H9 (cell line): ENCODE measurements at regions not wholly inside any gene's neighbourhood (a gene's known extent, or its start where the extent isn't known, plus 50 kb on each side); places are given as distances from the start of the nearest gene placed in this dataset.

Experiments
- DNase-seq: peaks from one replicate; pipeline ENCODE4 v3.0.0-alpha.2; 2017
- H2AFZ ChIP-seq: one replicate; pipeline ENCODE4 v1.6.1; 2013; ENCODE audit warnings: mild to moderate bottlenecking, low read length, control low read depth, moderate library complexity
- H2AK5ac ChIP-seq: 2 replicates; pipeline ENCODE4 v1.6.1; 2013; ENCODE audit warnings: low read length, control low read depth, mixed read lengths; ENCODE audit not compliant: insufficient read length
- H2BK120ac ChIP-seq: one replicate; pipeline ENCODE4 v1.6.1; 2013; ENCODE audit warnings: low read depth, mild to moderate bottlenecking, low read length, control low read depth, inconsistent platforms; ENCODE audit not compliant: poor library complexity, severe bottlenecking
- H2BK12ac ChIP-seq: 2 replicates; pipeline ENCODE4 v1.6.1; 2013; ENCODE audit warnings: low read length, control low read depth, mixed read lengths, low read depth; ENCODE audit not compliant: insufficient read length
- H2BK15ac ChIP-seq: 2 replicates; pipeline ENCODE4 v1.6.1; 2013; ENCODE audit warnings: low read depth, low read length, control low read depth
- H2BK20ac ChIP-seq: one replicate; pipeline ENCODE4 v1.6.1; 2013; ENCODE audit warnings: low read depth, mild to moderate bottlenecking, low read length, control low read depth, inconsistent platforms; ENCODE audit not compliant: poor library complexity, severe bottlenecking
- H2BK5ac ChIP-seq: 2 replicates; pipeline ENCODE4 v1.6.1; 2013; ENCODE audit warnings: low read length, control low read depth, mixed read lengths; ENCODE audit not compliant: insufficient read length
- H3K14ac ChIP-seq: 2 replicates; pipeline ENCODE4 v1.6.1; 2013; ENCODE audit warnings: low read length, control low read depth; ENCODE audit not compliant: insufficient read depth
- H3K18ac ChIP-seq: 2 replicates; pipeline ENCODE4 v1.6.1; 2013; ENCODE audit warnings: low read depth, mild to moderate bottlenecking, mixed read lengths, low read length, control low read depth; ENCODE audit not compliant: insufficient read length
- H3K23ac ChIP-seq: 2 replicates; pipeline ENCODE4 v1.6.1; 2013; ENCODE audit warnings: low read length, control low read depth, mixed read lengths, low read depth; ENCODE audit not compliant: insufficient read length
- H3K23me2 ChIP-seq: 2 replicates; pipeline ENCODE4 v1.6.1; 2013; ENCODE audit warnings: low read depth, mild to moderate bottlenecking, mixed read lengths, low read length, control low read depth; ENCODE audit not compliant: insufficient read length, poor library complexity, severe bottlenecking
- H3K27ac ChIP-seq: 2 replicates; pipeline ENCODE4 v1.5.1; 2013; ENCODE audit warnings: low read length, control low read depth, mixed read lengths, low read depth; ENCODE audit not compliant: insufficient read length
- H3K27me3 ChIP-seq: 2 replicates; pipeline ENCODE4 v1.6.1; 2013; ENCODE audit warnings: low read length, control low read depth, inconsistent platforms; ENCODE audit not compliant: insufficient read depth
- H3K4ac ChIP-seq: 2 replicates; pipeline ENCODE4 v1.6.1; 2013; ENCODE audit warnings: low read depth, mild to moderate bottlenecking, control low read depth, inconsistent platforms, low read length, moderate library complexity
- H3K4me1 ChIP-seq: 2 replicates; pipeline ENCODE4 v1.6.1; 2013; ENCODE audit warnings: low read length, control low read depth, inconsistent platforms; ENCODE audit not compliant: insufficient read depth
- H3K4me2 ChIP-seq: 2 replicates; pipeline ENCODE4 v1.6.1; 2013; ENCODE audit warnings: low read length, control low read depth, mixed read lengths; ENCODE audit not compliant: insufficient read length, insufficient read depth
- H3K56ac ChIP-seq: 2 replicates; pipeline ENCODE4 v1.6.1; 2013; ENCODE audit warnings: low read depth, mild to moderate bottlenecking, mixed read lengths, low read length, control low read depth; ENCODE audit not compliant: insufficient read length
- H3K79me1 ChIP-seq: 2 replicates; pipeline ENCODE4 v1.6.1; 2013; ENCODE audit warnings: low read depth, mild to moderate bottlenecking, moderate library complexity, low read length, control low read depth, inconsistent platforms; ENCODE audit not compliant: insufficient read depth, poor library complexity, severe bottlenecking
- H3K79me2 ChIP-seq: 2 replicates; pipeline ENCODE4 v1.6.1; 2013; ENCODE audit warnings: low read length, control low read depth, inconsistent platforms; ENCODE audit not compliant: insufficient read depth
- H3K9ac ChIP-seq: 2 replicates; pipeline ENCODE4 v1.6.1; 2013; ENCODE audit warnings: low read length, control low read depth, mixed read lengths; ENCODE audit not compliant: insufficient read length; ENCODE audit errors: extremely low read depth
- H3K9me3 ChIP-seq: one replicate; pipeline ENCODE4 v1.6.1; 2013; ENCODE audit warnings: low read depth, low read length, inconsistent platforms; ENCODE audit not compliant: control insufficient read depth
- H3T11ph ChIP-seq: one replicate; pipeline ENCODE4 v1.6.1; 2013; ENCODE audit warnings: mild to moderate bottlenecking, low read length, control low read depth, inconsistent platforms
- H4K20me1 ChIP-seq: one replicate; pipeline ENCODE4 v1.6.1; 2013; ENCODE audit not compliant: control insufficient read depth, insufficient read length, insufficient read depth
- H4K5ac ChIP-seq: 2 replicates; pipeline ENCODE4 v1.6.1; 2013; ENCODE audit warnings: low read depth, mild to moderate bottlenecking, mixed read lengths, low read length, control low read depth; ENCODE audit not compliant: insufficient read length
- H4K8ac ChIP-seq: replicated peaks from 2 replicates; pipeline ENCODE4 v1.6.1; 2013; ENCODE audit warnings: low read length, control low read depth, mixed read lengths, low read depth; ENCODE audit not compliant: insufficient read length
- H4K91ac ChIP-seq: 2 replicates; pipeline ENCODE4 v1.6.1; 2013; ENCODE audit warnings: low read depth, mild to moderate bottlenecking, moderate library complexity, mixed read lengths, low read length, control low read depth; ENCODE audit not compliant: insufficient read length
- H3K27ac Mint-ChIP-seq, 3 experiments: 2 replicates in 2 of 3; 3 replicates in 1 of 3; pipeline ENCODE4 v1.8.0; 2020 to 2021; ENCODE audit warnings: mixed read lengths in 3 of 3, mild to moderate bottlenecking in 1 of 3, moderate library complexity in 1 of 3
- H3K27me3 Mint-ChIP-seq: 2 replicates; pipeline ENCODE4 v1.8.0; 2021; ENCODE audit warnings: low read depth, mild to moderate bottlenecking, moderate library complexity, mixed read lengths
- H3K36me3 Mint-ChIP-seq, 3 experiments: 2 replicates in 2 of 3; 3 replicates in 1 of 3; pipeline ENCODE4 v1.8.0; 2020 to 2021; ENCODE audit warnings: low read depth in 3 of 3, mixed read lengths in 3 of 3; ENCODE audit not compliant: insufficient read depth in 1 of 3
- H3K4me1 Mint-ChIP-seq, 2 experiments: 2 replicates each; pipeline ENCODE4 v1.8.0; 2020; ENCODE audit warnings: mixed read lengths in 2 of 2
- H3K4me3 Mint-ChIP-seq, 2 experiments: 2 replicates in 1 of 2; 3 replicates in 1 of 2; pipeline ENCODE4 v1.8.0; 2020 to 2021; ENCODE audit warnings: mild to moderate bottlenecking in 2 of 2, mixed read lengths in 2 of 2, moderate library complexity in 1 of 2
- H3K9me3 Mint-ChIP-seq, 2 experiments: 2 replicates in 1 of 2; 3 replicates in 1 of 2; pipeline ENCODE4 v1.8.0; 2020; ENCODE audit warnings: mild to moderate bottlenecking in 2 of 2, mixed read lengths in 2 of 2, moderate library complexity in 1 of 2
- CTCF ChIP-seq: fragments of 200-600 bp; sonication (generic); conservative IDR thresholded peaks from 3 replicates; pipeline ENCODE4 v1.8.0; 2021; ENCODE audit warnings: antibody characterized with exemption, mild to moderate bottlenecking
- WGBS: extraction: QIAGEN DNeasy Blood & Tissue Kit; methylation state at CpG from one replicate; pipeline ENCODE4 v1.1.7; 2013; ENCODE audit warnings: missing lambda C conversion rate, low lambda C conversion rate, mixed read lengths; ENCODE audit not compliant: insufficient read length; ENCODE audit errors: extremely low coverage; 5-methylcytosine and 5-hydroxymethylcytosine counted together

- Histone ChIP-seq H3K18ac (no peak overlapping the region), H2AFZ (no peak overlapping the region), H3K9me3 (no peaks in the 10 kb centered on the region), H3K79me1 (no peaks in the 10 kb centered on the region), H3K79me2 (no peaks in the 10 kb centered on the region), H3K27ac (no peak overlapping the region), H2BK5ac (peak overlapping the region; percentile 53), H3K4me1 (no peaks in the 10 kb centered on the region), H4K5ac (no peak overlapping the region), H3K27me3 (no peaks in the 10 kb centered on the region), H2BK12ac (no peak overlapping the region), H3K9ac (no peak overlapping the region), H3K23ac (no peak overlapping the region), H3K4ac (no peak overlapping the region), H2BK15ac (no peak overlapping the region), H2BK120ac (no peak overlapping the region), H3K56ac (no peak overlapping the region), H3K23me2 (no peaks in the 10 kb centered on the region), H3T11ph (no peak overlapping the region), H4K91ac (no peak overlapping the region), H3K4me2 (no peak overlapping the region), H4K8ac (no peak overlapping the region), H3K14ac (no peak overlapping the region), H2AK5ac (no peak overlapping the region), H2BK20ac (no peak overlapping the region), H4K20me1 (no peaks in the 10 kb centered on the region)
- H3K27ac Mint-ChIP-seq, result no peak overlapping the region
- H3K36me3 Mint-ChIP-seq, result no peaks in the 10 kb centered on the region
- no peaks in the 10 kb centered on the region; a peak in 1 of 5 replicates for H3K9me3 Mint-ChIP-seq
- DNase-seq, result no peak
- no peak for TF ChIP-seq CTCF
- H3K4me3 Mint-ChIP-seq, result no peak overlapping the region
- peaks cover 5 to 10% of the 10 kb centered on the region in 2 experiments for H3K4me1 Mint-ChIP-seq
- no CpG with 5 or more reads among the region's 5 CpGs for WGBS
- no peaks in the 10 kb centered on the region for H3K27me3 Mint-ChIP-seq
Observed at GRCh38 chr5:92003806-92004205, 620.7 kb upstream of the ARRDC3 start.
